SK-N-SH (cell line): ENCODE measurements at regions not wholly inside any gene's neighbourhood (a gene's known extent, or its start where the extent isn't known, plus 50 kb on each side); places are given as distances from the start of the nearest gene placed in this dataset.

Experiments used
- CTCF ChIP-seq: fragments of 200-600 bp; sonication (generic); IDR thresholded peaks from 2 replicates; pipeline ENCODE4 v1.6.1; 2017; ENCODE audit warnings: antibody characterized with exemption, mild to moderate bottlenecking, moderate library complexity
- EP300 ChIP-seq, 2 experiments: IDR thresholded peaks; 2 replicates each; pipeline versions ENCODE4 v1.4.0 to v1.6.1; 2012; ENCODE audit warnings: borderline replicate concordance in 1 of 2, low read depth in 1 of 2, low read length in 1 of 2
- EZH2phosphoT487 ChIP-seq: fragments of 200-600 bp; sonication (generic); IDR thresholded peaks from 2 replicates; pipeline ENCODE4 v1.6.1; 2017; ENCODE audit warnings: low read depth, mixed run types, mild to moderate bottlenecking, antibody characterized with exemption, moderate library complexity, borderline replicate concordance
- FOXJ3 ChIP-seq: sonication (generic); formaldehyde crosslinking; IDR thresholded peaks from 2 replicates; pipeline ENCODE4 v1.5.1; 2020; ENCODE audit warnings: mild to moderate bottlenecking, missing genetic modification reagents
- FOXM1 ChIP-seq: IDR thresholded peaks from 2 replicates; pipeline ENCODE4 v1.4.0; 2012; ENCODE audit warnings: low read depth, mild to moderate bottlenecking
- GABPA ChIP-seq: IDR thresholded peaks from 2 replicates; pipeline ENCODE4 v1.4.0; 2012; ENCODE audit warnings: low read depth, mild to moderate bottlenecking
- POLR2AphosphoS5 ChIP-seq: IDR thresholded peaks from 2 replicates; pipeline ENCODE4 v1.6.1; 2012; ENCODE audit warnings: low read depth, low read length
- REST ChIP-seq: IDR thresholded peaks from 2 replicates; pipeline ENCODE4 v1.6.1; 2012; ENCODE audit warnings: mild to moderate bottlenecking, low read depth, low read length, moderate library complexity
- USF2 ChIP-seq: fragments of 150-350 bp; IDR thresholded peaks from 2 replicates; pipeline ENCODE4 v1.6.1; 2017; ENCODE audit warnings: antibody characterized with exemption, low read length, low read depth, borderline replicate concordance
- YY1 ChIP-seq: IDR thresholded peaks from 2 replicates; pipeline ENCODE4 v1.4.0; 2012; ENCODE audit warnings: low read depth, mild to moderate bottlenecking
- ZBTB33 ChIP-seq: IDR thresholded peaks from 2 replicates; pipeline ENCODE4 v1.4.0; 2012; ENCODE audit warnings: low read depth, borderline replicate concordance

GRCh38 chr1:94335447-94335846 lies 82.7 kb upstream of the ABCD3 start:
- TF ChIP-seq CTCF = no peak
- TF ChIP-seq YY1 = no peak
- no peak for TF ChIP-seq GABPA
- TF ChIP-seq USF2 = no peak
- TF ChIP-seq FOXM1 = no peak
- TF ChIP-seq EZH2phosphoT487 = no peak
- TF ChIP-seq REST = no peak
- TF ChIP-seq POLR2AphosphoS5 = no peak
- TF ChIP-seq FOXJ3 = no peak
- TF ChIP-seq ZBTB33 = no peak
- TF ChIP-seq EP300 (IDR thresholded peaks at IDR 0.05; ENCODE audit: borderline replicate concordance in 1 of 2, low read depth in 1 of 2, low read length in 1 of 2) = no peak
